Nucleus accumbens (tissue), 56 donors: ENCODE measurements at regions not wholly inside any gene's neighbourhood (a gene's known extent, or its start where the extent isn't known, plus 50 kb on each side); places are given as distances from the start of the nearest gene placed in this dataset.

ENCODE experiments used
- DNase-seq, 56 donors: peaks; one replicate each; lab custom pipeline; 2025; lab: John Stamatoyannopoulos, UW

DNA sequence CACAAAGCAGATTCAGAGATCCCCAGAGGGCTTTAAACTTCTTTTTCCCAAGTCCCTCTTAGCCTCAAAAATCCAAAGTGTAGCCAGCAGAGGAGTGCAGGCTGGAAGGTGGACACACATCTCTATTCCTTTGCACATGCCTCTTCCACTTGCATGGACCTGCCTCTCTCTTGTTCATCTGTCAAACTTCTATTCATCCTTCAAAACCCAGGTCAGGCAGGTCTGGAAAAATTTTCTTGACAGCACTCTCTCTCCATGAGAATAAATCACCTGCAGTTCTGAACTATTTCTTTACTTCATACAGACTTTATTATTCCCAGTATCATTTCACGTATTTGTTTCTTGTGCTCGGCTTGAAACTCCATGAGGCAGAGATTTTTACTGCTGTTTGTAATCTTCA, 127.5 kb downstream of the SS18 start:
- no peak for DNase-seq

DNA sequence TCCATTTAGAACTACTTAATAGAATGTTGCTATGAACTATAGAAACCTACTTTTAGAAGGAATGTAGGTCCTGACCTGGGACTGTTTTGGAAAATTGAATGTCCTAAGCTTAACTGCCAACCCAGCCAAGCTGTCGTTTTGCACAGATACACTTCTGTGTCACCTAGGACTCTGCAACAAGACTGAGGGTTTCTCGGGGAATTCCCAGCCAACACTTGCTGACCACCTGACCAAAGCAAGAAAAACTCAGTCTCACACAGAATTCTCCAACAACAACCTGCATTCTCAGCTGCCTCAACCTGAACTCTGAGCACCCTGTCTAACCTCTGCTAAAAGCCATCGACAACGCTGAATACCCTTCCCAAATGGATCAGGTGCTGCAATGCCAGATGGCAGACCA, 128.2 kb downstream of the SS18 start:
- DNase-seq = no peak

DNA sequence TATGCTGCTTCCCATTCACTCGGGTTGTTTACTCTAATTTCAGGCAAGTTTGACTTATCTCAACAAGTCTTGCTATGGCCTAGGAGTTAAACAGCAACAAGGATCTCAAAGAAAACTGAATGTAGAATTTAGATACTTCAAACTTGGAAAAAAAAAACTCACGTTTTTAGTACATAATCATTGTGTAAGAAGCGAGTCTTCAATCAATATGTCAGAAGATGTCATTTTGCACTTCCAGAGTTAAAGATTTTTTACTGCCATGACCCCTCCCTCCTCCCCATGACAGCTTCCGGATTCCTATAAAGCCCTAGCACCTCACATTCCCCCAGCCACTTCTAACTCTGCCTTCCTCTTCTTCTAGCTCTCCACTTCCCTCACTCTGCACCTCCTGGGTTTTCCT, 133.4 kb downstream of the SS18 start:
- no peak for DNase-seq

DNA sequence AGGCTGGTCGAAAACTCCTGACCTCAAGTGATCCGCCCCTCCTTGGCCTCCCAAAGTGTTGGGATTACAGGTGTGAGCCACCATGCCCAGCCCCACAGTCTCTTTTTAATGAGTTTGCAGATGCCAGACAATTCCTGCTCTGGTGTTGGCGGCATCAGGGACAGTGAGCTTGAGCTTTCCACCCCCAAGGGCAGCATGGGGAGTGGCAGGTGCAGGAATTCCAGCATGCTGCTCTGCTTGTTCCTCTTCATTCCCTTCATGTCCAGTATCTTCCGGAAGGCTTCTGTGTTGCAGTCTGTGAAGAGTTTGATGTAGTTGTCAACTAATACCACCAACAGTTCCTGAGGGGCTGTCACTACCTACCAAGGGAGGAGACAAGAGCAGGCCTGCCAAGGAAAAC, 137.3 kb downstream of the SS18 start:
- DNase-seq = no peak

DNA sequence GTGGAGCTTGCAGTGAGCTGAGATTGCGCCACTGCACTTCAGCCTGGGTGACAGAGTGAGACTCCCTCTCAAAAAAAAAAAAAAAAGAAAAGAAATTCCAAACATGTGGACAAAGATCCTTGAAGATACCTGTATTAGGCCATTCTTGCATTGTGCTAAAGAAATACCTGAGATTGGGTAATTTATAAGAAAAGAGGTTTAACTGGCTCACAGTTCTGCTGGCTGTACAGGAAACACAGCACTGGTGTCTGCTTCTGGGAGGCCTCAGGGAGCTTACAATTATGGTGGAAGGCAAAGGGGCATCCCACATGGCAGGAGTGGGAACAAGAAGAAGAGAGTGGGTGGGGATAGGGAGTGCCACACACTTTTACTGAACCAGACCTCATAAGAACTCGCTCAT, 140.1 kb downstream of the SS18 start:
- DNase-seq = no peak

DNA sequence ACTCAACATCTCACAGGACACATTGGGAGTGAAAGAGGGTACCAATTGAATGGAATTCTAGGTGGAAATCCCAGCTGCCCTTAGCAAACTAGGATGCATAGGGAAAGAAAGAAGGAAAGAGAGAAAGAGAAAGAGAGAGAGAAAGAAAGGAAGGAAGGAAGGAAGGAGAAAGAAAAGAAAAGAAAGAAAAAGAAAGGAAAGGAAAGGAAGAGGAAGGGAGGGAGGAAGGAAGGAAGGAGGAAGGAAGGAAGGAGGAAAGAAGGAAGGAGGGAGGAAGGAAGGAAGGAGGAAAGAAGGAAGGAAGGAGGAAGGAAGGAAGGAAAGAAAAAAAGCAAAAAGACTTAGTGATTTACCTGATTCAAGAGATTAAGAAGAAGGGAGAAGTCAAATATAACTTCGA, 143.9 kb downstream of the SS18 start:
- DNase-seq = no peak

DNA sequence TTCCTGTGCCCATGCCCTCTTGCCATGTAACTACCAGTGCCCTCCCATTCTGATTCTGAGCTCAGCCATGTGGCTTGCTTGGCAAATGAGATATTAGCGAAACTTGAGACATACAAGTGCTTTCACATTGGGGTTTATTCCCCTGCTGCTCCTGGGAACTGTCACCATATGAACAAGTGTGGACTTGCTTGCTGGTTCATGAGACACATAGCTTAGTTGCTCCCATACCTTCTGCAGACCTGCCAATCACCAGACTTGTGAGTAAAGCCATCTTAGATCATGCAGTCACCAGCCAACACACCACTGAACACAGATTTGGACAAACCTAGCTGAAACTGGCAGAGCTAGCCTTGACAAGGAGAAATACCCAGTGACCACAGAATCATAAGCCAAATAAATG, 155.1 kb downstream of the SS18 start:
- DNase-seq = no peak

DNA sequence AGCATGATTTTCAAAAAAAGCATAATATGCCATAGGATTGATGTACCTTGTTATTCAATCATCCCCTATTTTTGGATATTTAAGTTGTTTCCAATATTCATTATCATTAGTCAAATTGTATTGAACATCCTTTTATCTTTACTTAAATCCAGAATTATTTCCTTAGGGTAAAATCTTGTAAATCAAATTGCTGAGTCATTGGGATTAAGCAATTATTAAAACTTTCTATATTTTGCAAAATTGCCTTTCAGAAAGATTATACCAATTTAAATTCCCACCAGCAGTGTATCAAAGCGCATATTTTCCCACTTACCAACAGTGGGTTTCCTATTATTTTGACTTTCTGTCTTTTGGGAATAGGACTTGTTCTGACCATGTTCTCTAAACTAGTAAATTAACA, 159.3 kb downstream of the SS18 start:
- DNase-seq = no peak

DNA sequence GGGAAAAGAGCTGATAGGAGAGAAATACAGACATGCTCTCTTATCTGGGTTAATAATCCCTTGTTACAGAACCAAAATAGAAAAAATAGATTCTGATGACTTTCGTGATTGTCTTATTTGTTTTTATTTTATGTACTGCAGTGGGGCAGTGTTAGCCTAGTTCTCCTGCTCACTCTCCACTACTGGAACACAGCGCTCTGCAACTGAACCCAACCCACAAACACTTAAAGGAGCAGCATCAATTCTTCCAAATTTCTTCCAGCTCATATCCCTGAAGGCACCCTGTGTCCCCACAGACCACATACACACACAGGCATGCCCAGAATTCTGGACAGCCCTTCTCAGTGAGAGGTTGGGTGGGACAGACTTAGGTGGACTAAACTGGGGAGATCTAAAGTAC, 160.6 kb downstream of the SS18 start:
- DNase-seq = no peak

DNA sequence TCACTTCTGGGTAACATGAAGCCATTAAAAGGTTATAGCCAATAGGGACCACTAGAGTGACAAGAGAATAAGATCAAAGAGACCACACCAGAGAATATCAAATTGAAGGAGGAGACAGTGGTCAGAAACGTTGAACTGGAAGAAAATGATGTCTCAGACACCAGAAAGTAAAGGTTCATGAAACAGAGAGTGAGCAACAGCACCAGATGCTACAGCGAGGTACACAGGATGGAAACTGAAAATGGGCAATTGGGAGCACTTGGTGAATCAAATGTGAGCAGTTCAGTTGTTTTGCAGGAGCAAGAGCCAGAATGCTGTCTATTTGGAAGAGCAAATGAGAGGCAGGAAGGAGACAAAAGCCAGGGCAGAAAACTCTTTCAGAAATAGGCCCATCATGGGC, 162.6 kb downstream of the SS18 start:
- DNase-seq = no peak

DNA sequence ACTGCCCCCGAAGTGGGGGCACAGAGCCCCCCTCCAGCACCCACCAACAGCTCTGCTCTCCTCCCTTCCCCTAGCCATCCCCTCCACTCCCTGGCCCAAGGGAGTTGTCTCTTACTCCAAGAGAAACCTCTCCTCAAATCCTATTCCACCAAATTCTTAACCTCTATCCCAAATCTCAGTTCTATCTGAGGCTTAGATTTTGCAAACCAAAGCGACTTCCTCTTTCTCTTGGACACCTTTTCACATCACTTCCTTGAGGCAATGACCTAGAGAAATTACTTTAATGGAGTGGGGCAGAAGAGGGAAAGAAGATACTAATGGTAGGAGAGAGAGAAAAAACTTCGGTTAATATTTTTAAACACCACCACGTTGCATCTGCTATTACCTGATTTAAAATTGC, 167.2 kb downstream of the SS18 start:
- DNase-seq = no peak

DNA sequence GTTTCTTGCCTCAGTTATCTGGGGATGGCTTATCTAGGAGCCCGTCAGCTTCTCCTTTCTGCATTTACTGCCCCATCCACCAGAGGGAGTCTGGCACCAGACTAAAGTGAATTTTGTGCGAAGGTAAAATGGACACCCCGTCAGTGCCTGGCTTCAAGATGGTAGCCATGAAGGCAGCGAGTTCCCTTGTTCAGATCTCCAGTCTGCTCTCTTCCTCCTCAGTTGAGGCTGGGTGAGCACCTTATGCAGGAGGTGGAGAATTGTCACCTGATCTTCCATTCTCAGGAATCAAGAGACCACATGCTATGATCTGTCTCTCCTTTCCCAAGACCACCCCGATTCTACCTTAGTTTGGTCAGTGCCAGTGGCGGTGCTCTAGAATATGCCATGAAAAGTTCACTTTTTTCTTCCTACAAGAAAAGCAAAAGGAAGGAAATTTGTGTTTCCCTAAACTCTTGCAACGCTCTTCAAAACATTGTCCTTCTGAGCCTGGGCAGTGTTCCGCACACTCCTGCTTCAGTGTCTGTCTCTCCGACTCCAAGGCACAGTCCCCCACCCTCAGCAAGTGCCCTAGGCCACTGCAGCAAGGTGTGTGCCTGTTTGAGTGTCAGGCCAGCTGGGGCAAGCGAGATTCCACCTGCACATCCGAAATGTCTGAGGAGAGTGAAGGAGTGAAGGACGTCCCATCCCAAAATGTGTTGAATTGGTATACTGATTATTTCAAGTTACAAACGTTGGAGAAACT, 168.6 kb downstream of the SS18 start:
- peak in 2 of 56 donors; percentile 1 to 11 for DNase-seq

DNA sequence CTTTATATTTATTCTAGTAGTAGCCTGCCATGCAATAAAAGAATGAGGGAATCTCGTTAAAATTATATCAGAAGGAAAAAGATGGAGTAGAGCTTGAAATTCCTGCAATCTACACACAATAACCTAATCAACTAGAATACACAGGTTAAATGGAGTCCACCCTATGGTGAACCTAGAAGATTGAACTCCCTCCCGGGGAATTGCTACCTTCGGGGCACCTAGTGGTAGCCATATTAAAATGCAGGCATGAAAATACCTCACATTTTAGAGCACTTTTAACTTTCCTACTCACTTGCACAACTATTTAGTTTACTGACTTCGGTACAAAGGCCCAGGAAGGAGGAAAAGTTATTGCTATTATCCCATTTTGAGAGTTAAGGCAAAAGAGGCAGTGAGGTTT, 174.5 kb downstream of the SS18 start:
- no peak for DNase-seq

DNA sequence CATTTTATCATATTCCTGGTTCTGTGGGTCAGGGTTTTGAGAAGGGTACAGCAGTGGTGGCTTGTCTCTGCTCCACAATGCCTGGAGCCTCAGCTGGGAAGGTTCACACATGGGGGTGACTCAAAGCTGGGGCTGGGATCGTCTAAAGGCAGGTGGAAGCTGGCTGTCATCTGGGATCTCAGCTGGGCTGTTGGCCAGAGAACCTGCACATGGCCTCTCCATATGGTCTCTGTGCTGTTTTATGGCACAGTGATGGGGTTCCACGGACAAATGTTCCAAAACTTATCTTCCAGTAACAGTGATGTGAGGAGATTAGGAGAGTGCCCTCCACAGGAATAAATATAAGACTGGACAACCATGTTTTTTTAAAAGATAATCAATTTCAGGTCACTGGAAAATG, 191.4 kb downstream of the SS18 start:
- no peak for DNase-seq

DNA sequence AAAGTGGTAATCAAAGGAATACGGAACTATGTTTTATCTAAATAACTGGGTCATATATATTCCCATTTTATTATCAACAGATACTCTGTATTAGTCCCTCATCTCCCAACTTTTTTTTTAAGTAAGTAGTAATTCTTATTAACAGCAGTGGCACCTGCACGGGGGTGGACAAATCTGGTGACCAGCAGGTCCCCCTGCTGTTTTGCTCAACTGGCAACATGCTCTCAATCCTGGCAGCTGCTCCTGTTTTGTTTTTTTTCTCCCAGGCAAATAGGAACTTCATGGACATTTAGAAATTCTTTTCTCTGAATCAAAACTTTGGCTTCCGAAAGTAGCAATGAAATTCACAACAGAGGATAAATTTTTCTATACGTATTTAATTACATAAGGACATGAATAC, 193.5 kb downstream of the SS18 start:
- no peak for DNase-seq

DNA sequence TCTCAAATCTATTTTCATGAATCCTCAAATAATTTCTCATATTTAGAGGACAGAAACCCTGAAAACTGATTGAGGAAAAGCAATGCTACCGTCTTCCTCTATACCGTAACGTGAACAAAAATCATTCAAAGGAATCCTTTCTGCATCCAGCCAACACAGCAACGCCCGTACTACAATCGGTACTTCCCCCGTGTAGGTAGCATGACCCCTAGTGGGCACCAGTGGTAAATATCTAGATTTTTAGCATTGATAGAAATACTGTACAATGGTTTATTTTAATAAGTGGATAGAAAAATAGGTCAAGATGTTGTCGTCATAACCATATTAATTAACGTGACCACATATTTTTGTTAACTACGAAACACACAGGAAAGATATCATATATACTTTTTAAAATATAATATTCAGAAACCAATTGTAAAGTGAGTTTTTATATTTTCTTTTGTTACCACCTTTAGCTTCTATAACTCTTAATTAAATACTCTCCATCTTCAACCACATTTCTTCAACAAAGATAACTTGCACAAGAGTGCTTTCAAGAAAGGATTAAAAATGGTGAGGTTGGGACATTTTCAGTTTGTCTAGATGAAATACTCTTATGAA, 194.1 kb downstream of the SS18 start:
- peak in 2 of 56 donors; percentile 0 to 11 for DNase-seq

DNA sequence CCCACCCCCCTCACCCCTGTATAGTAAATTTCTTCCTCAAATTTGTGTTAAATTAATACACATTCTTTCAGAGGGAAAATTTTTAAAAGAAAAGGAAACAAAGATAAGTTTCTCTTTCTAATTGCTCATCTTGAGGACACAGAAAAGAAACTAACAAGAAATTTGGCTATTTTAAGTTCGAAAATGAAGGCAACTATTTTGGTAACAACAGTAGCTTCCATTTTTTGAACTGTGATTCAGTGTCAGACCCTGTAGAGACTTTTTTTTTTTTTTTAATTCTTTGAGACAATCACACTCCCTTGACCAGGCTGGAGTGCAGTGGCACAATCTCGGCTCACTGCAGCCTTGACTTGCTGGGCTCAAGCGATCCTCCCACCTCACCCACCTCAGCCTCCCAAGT, 194.9 kb downstream of the SS18 start:
- no peak for DNase-seq

DNA sequence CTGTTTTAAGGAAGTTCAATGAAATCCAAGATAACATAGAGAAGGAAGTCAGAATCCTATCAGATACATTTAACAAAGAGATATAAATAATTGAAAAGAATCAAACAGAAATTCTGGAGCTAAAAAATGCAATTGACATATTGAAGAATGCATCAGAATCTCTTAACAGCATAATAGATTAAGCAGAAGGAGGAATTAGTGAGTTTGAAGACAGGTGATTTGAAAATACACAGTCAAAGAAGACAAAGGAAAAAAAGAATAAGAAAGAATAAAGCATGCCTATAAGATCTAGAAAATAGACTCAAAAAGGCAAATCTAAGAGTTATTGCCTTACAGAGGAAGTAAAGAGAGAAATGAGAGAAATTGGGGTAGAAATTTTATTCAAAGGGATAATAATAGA, 204.1 kb downstream of the SS18 start:
- DNase-seq = no peak

DNA sequence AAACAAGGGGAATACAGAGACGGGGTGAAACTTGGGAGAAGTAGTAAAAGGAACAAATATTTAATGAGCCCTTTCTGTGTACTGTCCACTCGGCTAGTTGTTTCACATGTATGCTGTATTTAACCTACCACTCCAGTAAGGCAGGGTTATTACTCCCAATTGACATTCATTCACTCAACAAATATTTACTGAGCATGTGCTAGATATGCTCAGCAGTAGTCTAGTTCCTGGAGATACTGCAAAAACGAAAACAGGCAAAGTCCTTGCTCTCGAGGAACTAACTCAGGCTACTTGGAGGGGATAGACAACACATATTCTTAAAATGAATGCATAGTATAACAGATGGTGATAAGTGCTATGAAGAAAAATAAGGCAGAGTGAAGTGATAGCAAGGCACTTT, 207.3 kb downstream of the SS18 start:
- no peak for DNase-seq

DNA sequence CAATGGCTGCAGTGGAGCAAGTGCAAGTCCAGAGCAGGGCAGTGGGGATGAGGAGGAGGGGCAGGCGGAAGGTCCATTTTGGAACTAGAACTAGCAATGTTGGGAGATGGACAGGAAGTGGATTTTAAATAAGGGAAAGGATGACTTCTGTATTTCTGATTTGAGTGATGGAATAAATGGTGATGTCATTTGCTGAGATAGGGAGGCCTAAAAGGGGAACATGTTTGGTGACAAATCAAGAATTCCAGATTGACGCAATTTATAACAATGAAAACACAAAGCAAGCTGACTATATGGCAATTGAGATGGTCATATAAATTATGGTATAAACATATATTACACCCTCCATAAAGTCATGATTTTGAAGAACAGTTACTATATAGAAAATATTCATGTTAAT, 209.3 kb downstream of the SS18 start:
- no peak for DNase-seq

DNA sequence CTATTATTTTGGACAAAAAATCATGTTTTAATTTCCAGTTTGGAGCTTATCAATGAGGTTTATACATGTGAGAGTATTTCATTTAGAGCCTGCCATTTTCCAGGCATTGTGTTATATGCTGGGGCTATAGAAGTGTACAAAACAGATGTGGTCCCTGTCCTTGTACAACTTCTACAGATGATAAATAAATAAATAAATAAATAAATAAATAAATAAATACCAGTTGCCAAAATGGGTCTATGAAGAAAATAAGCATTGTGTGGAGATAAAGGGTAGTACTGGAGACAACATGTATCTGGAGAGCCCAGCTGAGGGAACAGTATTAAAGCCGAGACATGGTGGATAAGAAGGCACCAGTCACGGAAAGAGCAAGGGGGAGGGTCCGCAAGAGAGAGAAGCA, 210.0 kb downstream of the SS18 start:
- no peak for DNase-seq

DNA sequence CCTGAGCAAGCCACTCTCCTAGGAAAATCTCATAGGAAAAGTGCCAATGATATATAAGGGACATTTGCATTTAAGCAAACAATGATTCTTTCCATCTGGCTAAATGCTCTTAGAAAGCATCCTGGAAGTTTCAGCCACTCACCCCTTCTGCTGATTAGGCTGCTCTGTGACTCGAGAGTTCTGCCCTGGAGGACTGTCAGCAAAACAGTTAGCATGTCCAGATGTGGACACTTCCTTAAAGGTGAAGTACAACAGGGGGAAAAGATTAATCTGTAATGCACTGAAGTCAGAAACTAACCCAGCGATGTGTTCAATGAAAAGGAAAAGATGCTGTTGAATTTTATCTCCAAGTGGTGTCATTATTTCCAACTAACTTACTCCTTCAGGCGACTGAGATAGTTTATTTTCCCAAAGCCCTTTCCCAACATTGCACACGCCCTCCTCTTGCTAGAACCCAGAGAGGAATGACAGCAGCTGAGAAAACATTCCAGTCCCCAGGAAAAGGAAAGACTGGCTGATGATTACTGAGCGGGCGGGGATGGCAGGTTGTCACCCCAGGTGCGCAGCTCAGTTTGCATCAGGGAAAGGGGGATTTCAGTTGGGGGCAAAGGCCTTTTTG, 214.0 kb downstream of the SS18 start:
- no peak for DNase-seq
